ENCODE measurements at regions not wholly inside any gene's neighbourhood (a gene's known extent, or its start where the extent isn't known, plus 50 kb on each side); places are given as distances from the start of the nearest gene placed in this dataset.

GRCh38 chr16:51641191-51641765, 490.2 kb upstream of the SALL1 start:
- peaks cover 3 to 12% of the 10 kb centered on the region in 2 experiments; a peak in 2 of 4 replicates for H3K9me3 ChIP-seq (ENCODE audit: control insufficient read depth in 1 of 2, insufficient read depth in 1 of 2, low read depth in 1 of 2, low read length in 2 of 2)
- no peaks in the 10 kb centered on the region for H3K9me2 ChIP-seq (ENCODE audit: insufficient read depth)
- no peak for ATAC-seq
- no peaks in the 10 kb centered on the region for H3K36me3 ChIP-seq (ENCODE audit: control insufficient read depth in 1 of 2, insufficient read depth in 2 of 2, low read length in 2 of 2)
- H3K79me2 ChIP-seq (ENCODE audit: insufficient read depth, low read length): no peaks in the 10 kb centered on the region
- CTCF ChIA-PET: no interaction called here
- RAD21 ChIA-PET (ENCODE audit: low non-redundant PET in 1 of 2, low total read pairs in 2 of 2, uncharacterized antibody in 2 of 2, unreplicated experiment in 2 of 2): no interaction called here
- no TSS peak for BruUV-seq (replicated peaks)
- DNase-seq (ENCODE audit: low read depth, low spot score): no peak
- no peak overlapping the region for H3K9ac ChIP-seq (ENCODE audit: low read length)
- TF ChIP-seq REST (IDR thresholded peaks at IDR 0.05; ENCODE audit: low read depth): no peak
- TF ChIP-seq MAX (IDR thresholded peaks at IDR 0.05): no peak
- no peak for TF ChIP-seq FOSL1 (IDR thresholded peaks at IDR 0.05; ENCODE audit: low read depth)
- TF ChIP-seq EZH2 (IDR thresholded peaks at IDR 0.05): no peak
- TF ChIP-seq ZFX (IDR thresholded peaks at IDR 0.05): no peak
- TF ChIP-seq ELF1 (IDR thresholded peaks at IDR 0.05; ENCODE audit: borderline replicate concordance, low read depth): no peak
- TF ChIP-seq ZBTB33 (IDR thresholded peaks at IDR 0.05; ENCODE audit: extremely low read depth, insufficient replicate concordance, low read length): no peak
- no peak for TF ChIP-seq CTCF (IDR thresholded peaks at IDR 0.05 in 2 of 3, conservative IDR thresholded peaks at IDR 0.05 in 1 of 3; ENCODE audit: borderline replicate concordance in 1 of 3, insufficient read depth in 1 of 3, low read depth in 2 of 3, low read length in 2 of 3)
- TF ChIP-seq CBX3 (IDR thresholded peaks at IDR 0.05; ENCODE audit: low read depth): no peak
- no peak for TF ChIP-seq ATF3 (IDR thresholded peaks at IDR 0.05)
- no peak overlapping the region for H3K27ac ChIP-seq (ENCODE audit: low read depth, low read length)
- no peaks in the 10 kb centered on the region for H3K27me3 ChIP-seq (ENCODE audit: insufficient read depth, low read length)
- intact Hi-C loops (cut with micrococcal nuclease): no loop called here
- H3K4me1 ChIP-seq (ENCODE audit: control insufficient read depth in 1 of 2, insufficient read depth in 2 of 2, low read length in 2 of 2): no peaks in the 10 kb centered on the region
- no peak overlapping the region for H3K4me3 ChIP-seq (replicated peaks in 1 of 2; ENCODE audit: low read depth in 1 of 2, low read length in 2 of 2)
- no peak overlapping the region for H2AFZ ChIP-seq (ENCODE audit: low read depth, low read length, poor library complexity, severe bottlenecking)
- no peak overlapping the region for H3K4me2 ChIP-seq (ENCODE audit: low read length)
- POLR2A ChIA-PET: no interaction called here
- H4K20me1 ChIP-seq (ENCODE audit: insufficient read depth): no peaks in the 10 kb centered on the region
